RWPE2 (cell line): ENCODE measurements at regions not wholly inside any gene's neighbourhood (a gene's known extent, or its start where the extent isn't known, plus 50 kb on each side); places are given as distances from the start of the nearest gene placed in this dataset.

Experiments
- ATAC-seq: fragments of 200-7000 bp; cut with Tn5 transposase; 3 replicates; pipeline ENCODE4 v1.9.1; 2021; ENCODE audit warnings: low read depth
- DNase-seq: peaks from one replicate; pipeline ENCODE4 v3.0.0-alpha.2; 2020; ENCODE audit warnings: low spot score
- H3K27ac ChIP-seq: fragments of 450-650 bp; 2 replicates; pipeline ENCODE4 v1.5.1; 2017; ENCODE audit warnings: mild to moderate bottlenecking; ENCODE audit not compliant: poor library complexity, severe bottlenecking
- H3K27me3 ChIP-seq: fragments of 250-450 bp; sonication (Bioruptor Pico); 2 replicates; pipeline ENCODE4 v1.5.1; 2021; ENCODE audit warnings: mild to moderate bottlenecking, moderate library complexity; ENCODE audit not compliant: insufficient read depth, poor library complexity, severe bottlenecking
- H3K36me3 ChIP-seq: fragments of 250-450 bp; sonication (Bioruptor Pico); 2 replicates; pipeline ENCODE4 v1.5.1; 2020; ENCODE audit warnings: low read depth, mild to moderate bottlenecking, moderate library complexity
- H3K4me1 ChIP-seq: fragments of 250-450 bp; sonication (Bioruptor Pico); 2 replicates; pipeline ENCODE4 v1.5.1; 2021; ENCODE audit warnings: mild to moderate bottlenecking, moderate library complexity; ENCODE audit not compliant: insufficient read depth, poor library complexity, severe bottlenecking
- H3K4me3 ChIP-seq: fragments of 250-450 bp; sonication (Bioruptor Pico); 2 replicates; pipeline ENCODE4 v1.5.1; 2021; ENCODE audit warnings: mild to moderate bottlenecking, moderate library complexity; ENCODE audit not compliant: severe bottlenecking
- H3K9me3 ChIP-seq: fragments of 250-450 bp; sonication (Bioruptor Pico); 2 replicates; pipeline ENCODE4 v1.5.1; 2021; ENCODE audit warnings: mild to moderate bottlenecking, moderate library complexity; ENCODE audit not compliant: severe bottlenecking
- TF ChIP-seq, protein P1 (sequence below): fragments of 450-650 bp; IDR thresholded peaks from one replicate; pipeline ENCODE4 v1.5.1; 2017; ENCODE audit warnings: mild to moderate bottlenecking, moderate library complexity; ENCODE audit not compliant: poor library complexity, severe bottlenecking

DNA sequence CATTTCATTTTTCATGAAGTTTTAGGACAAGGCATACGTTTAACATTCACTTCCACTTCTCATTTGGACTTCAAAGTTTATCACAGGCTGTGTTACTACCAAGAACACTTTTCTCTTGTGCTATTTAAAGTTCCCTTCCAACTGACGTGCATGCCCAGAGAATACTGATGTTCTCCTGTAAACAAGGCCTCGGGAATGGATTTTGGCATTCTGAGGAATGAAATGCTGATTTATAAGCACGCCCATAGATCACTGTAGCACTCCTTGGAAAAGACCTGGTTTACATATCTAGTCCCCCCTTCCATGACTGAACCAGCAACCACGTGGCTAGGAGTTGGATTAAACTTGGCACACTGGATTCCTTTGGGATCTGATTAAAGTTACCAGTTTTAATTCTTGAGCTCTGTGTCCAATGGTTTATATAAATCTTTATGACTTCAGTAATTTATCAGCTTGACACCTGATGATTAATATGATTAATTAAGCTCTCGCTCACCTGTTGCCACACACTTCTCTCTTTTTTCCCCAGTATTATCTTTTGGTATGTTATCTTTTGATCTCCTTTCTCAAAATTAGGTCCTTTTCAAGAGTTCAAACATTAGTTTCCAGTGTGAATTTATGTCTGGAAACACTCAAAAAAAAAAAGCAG is 122.4 kb upstream of the HAND2 start:
- no peaks in the 10 kb centered on the region for H3K9me3 ChIP-seq
- no peaks in the 10 kb centered on the region for H3K4me1 ChIP-seq
- peaks cover 18% of the 10 kb centered on the region for H3K27me3 ChIP-seq
- TF ChIP-seq, protein P1, sequence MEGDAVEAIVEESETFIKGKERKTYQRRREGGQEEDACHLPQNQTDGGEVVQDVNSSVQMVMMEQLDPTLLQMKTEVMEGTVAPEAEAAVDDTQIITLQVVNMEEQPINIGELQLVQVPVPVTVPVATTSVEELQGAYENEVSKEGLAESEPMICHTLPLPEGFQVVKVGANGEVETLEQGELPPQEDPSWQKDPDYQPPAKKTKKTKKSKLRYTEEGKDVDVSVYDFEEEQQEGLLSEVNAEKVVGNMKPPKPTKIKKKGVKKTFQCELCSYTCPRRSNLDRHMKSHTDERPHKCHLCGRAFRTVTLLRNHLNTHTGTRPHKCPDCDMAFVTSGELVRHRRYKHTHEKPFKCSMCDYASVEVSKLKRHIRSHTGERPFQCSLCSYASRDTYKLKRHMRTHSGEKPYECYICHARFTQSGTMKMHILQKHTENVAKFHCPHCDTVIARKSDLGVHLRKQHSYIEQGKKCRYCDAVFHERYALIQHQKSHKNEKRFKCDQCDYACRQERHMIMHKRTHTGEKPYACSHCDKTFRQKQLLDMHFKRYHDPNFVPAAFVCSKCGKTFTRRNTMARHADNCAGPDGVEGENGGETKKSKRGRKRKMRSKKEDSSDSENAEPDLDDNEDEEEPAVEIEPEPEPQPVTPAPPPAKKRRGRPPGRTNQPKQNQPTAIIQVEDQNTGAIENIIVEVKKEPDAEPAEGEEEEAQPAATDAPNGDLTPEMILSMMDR, result no peak
- no peak overlapping the region for H3K4me3 ChIP-seq
- no peak overlapping the region for H3K27ac ChIP-seq
- ATAC-seq, result no peak
- H3K36me3 ChIP-seq, result no peaks in the 10 kb centered on the region
- no peak for DNase-seq

DNA sequence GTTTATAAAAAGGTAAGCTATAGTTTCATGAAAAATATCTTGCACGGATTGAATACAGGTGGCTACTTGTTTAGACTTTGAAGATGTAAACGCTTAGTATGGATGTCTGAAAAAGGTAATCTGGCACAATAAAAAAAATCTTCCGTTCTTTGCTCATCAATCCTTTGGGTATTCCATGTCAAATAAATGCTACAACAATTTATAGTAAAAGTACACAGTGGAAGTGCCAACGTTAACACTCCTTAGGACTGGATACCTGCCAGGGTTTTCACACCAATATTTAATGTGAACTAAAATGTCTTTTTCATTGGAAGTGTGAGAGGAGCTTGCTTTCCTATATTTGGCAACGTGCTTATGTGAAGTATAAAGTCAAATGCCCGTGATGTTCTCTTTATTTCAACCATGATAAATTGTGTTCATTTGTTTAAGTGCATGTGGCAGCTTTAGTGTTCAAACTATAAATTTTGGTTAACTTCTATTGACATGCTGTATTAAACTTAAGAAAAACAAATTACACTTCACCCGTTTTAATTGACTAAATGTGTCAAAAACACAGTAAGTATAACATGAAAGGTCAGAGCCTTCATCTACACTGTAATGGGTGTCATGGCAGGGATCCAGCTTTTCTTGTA is 121.7 kb upstream of the HAND2 start:
- Histone ChIP-seq H3K4me3 (no peak overlapping the region), H3K27ac (no peak overlapping the region), H3K27me3 (peaks cover 18% of the 10 kb centered on the region), H3K9me3 (no peaks in the 10 kb centered on the region), H3K4me1 (no peaks in the 10 kb centered on the region), H3K36me3 (no peaks in the 10 kb centered on the region)
- no peak for DNase-seq
- no peak for ATAC-seq
- TF ChIP-seq, protein P1, result no peak

DNA sequence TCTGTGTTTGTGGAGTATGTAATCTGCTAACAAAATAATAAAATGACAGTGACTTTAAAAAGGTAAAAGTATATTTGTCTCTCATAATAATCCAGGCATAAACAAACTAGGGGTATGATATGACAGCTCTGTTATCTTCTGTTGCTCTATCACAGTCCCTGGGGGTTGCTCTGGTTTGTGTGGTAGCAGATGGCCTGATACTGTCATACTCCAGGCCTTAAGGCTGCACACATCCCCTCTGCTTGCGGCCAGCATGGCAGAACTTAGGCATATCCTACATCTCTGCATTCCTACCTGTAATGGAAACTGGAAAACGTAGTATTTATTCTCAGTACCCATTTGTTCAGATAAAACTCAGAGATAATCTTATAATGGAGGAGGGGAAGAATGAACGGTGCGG is 117.9 kb upstream of the HAND2 start:
- TF ChIP-seq, protein P1, result no peak
- Histone ChIP-seq H3K4me3 (no peak overlapping the region), H3K27me3 (peaks cover 20% of the 10 kb centered on the region), H3K4me1 (no peaks in the 10 kb centered on the region), H3K9me3 (no peaks in the 10 kb centered on the region), H3K36me3 (no peaks in the 10 kb centered on the region), H3K27ac (no peak overlapping the region)
- ATAC-seq (no peak), DNase-seq (no peak)

DNA sequence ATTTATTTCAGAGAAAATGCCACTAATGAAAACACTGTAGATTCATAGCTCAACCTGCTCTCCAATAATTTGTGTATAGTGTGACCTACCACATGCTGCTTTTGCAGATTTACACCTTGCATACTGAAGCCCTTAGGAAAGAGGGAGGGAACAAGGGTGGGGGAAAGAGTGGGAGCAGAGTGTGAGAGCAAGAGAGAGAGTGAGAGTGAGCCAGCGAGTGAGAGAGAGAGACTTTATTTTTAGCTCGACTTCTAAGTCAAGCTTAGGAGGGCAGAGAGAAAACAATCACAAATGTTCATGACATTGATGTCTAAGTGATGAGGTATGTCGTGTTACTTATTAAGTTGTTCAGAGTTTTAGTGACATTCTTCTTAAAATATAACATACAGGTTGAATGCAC is 112.5 kb upstream of the HAND2 start:
- Histone ChIP-seq H3K9me3 (no peaks in the 10 kb centered on the region), H3K4me1 (no peaks in the 10 kb centered on the region), H3K27ac (no peak overlapping the region), H3K27me3 (peaks cover 3% of the 10 kb centered on the region), H3K4me3 (no peak overlapping the region), H3K36me3 (no peaks in the 10 kb centered on the region)
- ATAC-seq (no peak), DNase-seq (no peak)
- TF ChIP-seq, protein P1, result no peak

DNA sequence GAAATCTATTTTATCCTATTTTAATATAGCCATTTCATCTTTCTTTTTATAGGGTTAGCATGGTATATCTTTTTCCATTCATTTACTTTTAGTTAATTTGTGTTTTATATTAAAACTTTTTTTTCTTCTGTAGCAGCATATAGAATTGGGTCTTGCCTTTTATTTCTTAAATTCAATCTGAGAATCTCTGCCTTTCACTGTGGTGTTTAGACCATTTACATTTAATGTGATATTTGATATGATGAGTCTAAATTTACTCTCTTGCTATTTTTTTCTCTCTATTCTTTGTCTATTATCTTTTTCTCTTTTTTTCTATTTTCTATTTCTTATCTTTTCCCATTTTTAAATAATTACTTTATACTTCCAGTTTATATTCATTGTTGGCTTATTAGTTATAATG is 105.4 kb upstream of the HAND2 start:
- no peak overlapping the region for H3K4me3 ChIP-seq
- no peak overlapping the region for H3K27ac ChIP-seq
- H3K27me3 ChIP-seq, result no peaks in the 10 kb centered on the region
- ATAC-seq (no peak), DNase-seq (no peak)
- H3K9me3 ChIP-seq, result no peaks in the 10 kb centered on the region
- TF ChIP-seq, protein P1, result no peak
- no peaks in the 10 kb centered on the region for H3K36me3 ChIP-seq
- H3K4me1 ChIP-seq, result no peaks in the 10 kb centered on the region
